Left lung (tissue), 4 donors: ENCODE measurements at regions not wholly inside any gene's neighbourhood (a gene's known extent, or its start where the extent isn't known, plus 50 kb on each side); places are given as distances from the start of the nearest gene placed in this dataset.

Experiments used
- ATAC-seq: fragments of 200-7000 bp; cut with Tn5 transposase; one replicate; pipeline ENCODE4 v1.9.1; 2020; ENCODE audit warnings: moderate library complexity
- DNase-seq, 4 donors: peaks; one replicate each; pipeline ENCODE4 v3.0.0-alpha.2; 2013 to 2020
- H3K27ac ChIP-seq, 2 donors: fragments of 200-600 bp; sonication (generic) in 1 of 2; one replicate each; pipeline versions ENCODE4 v1.5.0 to v1.8.0; 2020 to 2021
- H3K27me3 ChIP-seq, 2 donors: fragments of 200-600 bp; sonication (generic) in 1 of 2; one replicate each; pipeline versions ENCODE4 v1.5.0 to v1.8.0; 2020 to 2021
- H3K36me3 ChIP-seq, 2 donors: fragments of 200-600 bp; sonication (generic) in 1 of 2; one replicate each; pipeline versions ENCODE4 v1.5.0 to v1.8.0; 2020 to 2021
- H3K4me1 ChIP-seq, 2 donors: fragments of 200-600 bp; one replicate each; pipeline ENCODE4 v1.8.0; 2021
- H3K4me3 ChIP-seq, 2 donors: fragments of 200-600 bp; sonication (generic) in 1 of 2; one replicate each; pipeline versions ENCODE4 v1.5.0 to v1.8.0; 2020 to 2021; ENCODE audit warnings: mild to moderate bottlenecking in 1 of 2
- H3K9me3 ChIP-seq, 2 donors: fragments of 200-600 bp; sonication (generic) in 1 of 2; one replicate each; pipeline versions ENCODE4 v1.5.0 to v1.8.0; 2020 to 2021
- intact Hi-C, 2 donors: fragments of 100-400 bp; cut with DNase I; formaldehyde crosslinking; loops; one replicate each; pipeline versions ENCODE4 v1.11.2 to v1.14.2; 2022
- TF ChIP-seq, protein P1 (sequence below), 2 donors: fragments of 200-600 bp; sonication (generic) in 1 of 2; IDR thresholded peaks; one replicate each; pipeline versions ENCODE4 v1.5.0 to v1.8.0; 2021; ENCODE audit warnings: antibody characterized with exemption in 2 of 2
- donor health status: DM: no; HTN: yes; CAD: no.
- donor health status: DM: no; HTN: no; CAD: no.

DNA sequence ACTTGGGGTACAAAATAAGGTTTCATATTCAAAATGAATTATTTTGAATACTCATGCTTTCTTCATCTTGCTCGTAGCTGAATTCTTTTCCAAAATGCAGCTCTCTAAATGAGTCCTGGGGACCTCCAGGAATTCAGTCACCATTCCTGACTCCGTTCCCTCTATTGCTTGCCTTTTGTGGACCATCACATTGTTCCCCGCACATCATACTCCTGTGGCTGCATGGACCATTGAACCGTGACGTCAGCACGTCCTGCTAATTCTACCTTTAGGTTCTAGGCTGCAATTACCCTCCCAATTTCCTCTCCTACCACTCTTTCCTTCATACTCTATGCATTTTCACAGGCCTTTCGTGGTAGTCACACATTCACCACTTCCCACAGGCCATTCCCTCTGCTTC is 173.1 kb upstream of the ID4 start:
- TF ChIP-seq, protein P1, sequence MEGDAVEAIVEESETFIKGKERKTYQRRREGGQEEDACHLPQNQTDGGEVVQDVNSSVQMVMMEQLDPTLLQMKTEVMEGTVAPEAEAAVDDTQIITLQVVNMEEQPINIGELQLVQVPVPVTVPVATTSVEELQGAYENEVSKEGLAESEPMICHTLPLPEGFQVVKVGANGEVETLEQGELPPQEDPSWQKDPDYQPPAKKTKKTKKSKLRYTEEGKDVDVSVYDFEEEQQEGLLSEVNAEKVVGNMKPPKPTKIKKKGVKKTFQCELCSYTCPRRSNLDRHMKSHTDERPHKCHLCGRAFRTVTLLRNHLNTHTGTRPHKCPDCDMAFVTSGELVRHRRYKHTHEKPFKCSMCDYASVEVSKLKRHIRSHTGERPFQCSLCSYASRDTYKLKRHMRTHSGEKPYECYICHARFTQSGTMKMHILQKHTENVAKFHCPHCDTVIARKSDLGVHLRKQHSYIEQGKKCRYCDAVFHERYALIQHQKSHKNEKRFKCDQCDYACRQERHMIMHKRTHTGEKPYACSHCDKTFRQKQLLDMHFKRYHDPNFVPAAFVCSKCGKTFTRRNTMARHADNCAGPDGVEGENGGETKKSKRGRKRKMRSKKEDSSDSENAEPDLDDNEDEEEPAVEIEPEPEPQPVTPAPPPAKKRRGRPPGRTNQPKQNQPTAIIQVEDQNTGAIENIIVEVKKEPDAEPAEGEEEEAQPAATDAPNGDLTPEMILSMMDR (IDR thresholded peaks at IDR 0.05): no peak
- Histone ChIP-seq H3K27me3 (no peaks in the 10 kb centered on the region), H3K27ac (no peak overlapping the region), H3K4me3 (no peak overlapping the region), H3K9me3 (no peaks in the 10 kb centered on the region), H3K36me3 (no peaks in the 10 kb centered on the region), H3K4me1 (no peaks in the 10 kb centered on the region)
- no peak for DNase-seq
- ATAC-seq: no peak
- intact Hi-C loops: no loop called here

DNA sequence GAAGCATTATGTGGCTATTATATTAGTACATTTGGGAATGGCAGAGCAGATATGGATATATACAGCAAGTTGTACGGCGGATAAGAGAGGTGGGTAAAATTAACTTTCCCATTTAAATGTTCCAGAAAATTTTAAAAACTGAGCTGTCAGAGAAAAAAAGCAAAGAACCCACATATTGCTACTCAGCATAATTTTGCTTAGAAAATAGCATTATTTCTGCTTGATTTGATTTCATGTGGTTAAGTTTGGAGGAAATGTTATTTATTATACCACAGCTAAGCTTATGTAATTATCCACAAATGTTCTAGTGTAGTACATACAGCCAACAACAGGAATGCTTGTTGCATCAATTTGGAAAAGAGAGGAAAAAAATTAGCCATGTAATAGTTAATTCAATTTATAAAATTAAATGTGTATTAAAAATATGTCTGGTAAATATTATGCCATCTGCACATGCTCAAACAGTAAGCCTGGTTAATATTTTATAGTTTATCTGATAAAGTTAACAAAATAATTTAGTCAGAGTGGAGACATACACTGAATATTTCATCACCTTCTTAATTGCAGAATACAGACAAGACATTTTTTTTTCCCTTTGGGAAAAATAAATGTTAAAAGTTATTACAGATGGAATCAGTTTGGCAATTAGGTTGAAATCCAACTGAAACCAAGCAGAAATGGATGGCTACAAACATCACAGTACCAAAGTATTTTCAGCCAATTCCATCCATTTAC is 172.1 kb upstream of the ID4 start:
- intact Hi-C loops: no loop called here
- Histone ChIP-seq H3K4me3 (no peak overlapping the region), H3K9me3 (no peaks in the 10 kb centered on the region), H3K36me3 (no peaks in the 10 kb centered on the region), H3K4me1 (no peaks in the 10 kb centered on the region), H3K27ac (no peak overlapping the region), H3K27me3 (no peaks in the 10 kb centered on the region)
- DNase-seq (no peak), ATAC-seq (no peak)
- TF ChIP-seq, protein P1 (IDR thresholded peaks at IDR 0.05): no peak

DNA sequence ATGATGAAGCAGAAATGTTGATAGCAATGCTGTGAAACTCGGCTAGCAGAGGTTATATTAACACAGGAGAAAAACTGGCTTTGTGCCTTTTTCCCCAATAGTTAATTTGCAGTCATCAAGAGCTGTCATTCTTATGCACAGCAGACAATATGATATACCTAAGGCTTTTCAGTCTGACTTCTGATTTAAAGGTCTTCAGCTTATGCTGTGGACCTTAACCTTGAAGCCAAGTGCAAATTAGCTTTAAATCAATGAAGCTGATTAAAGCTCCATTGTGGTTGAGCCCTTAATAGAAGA is 171.6 kb upstream of the ID4 start:
- Histone ChIP-seq H3K4me1 (no peaks in the 10 kb centered on the region), H3K4me3 (no peak overlapping the region), H3K27ac (no peak overlapping the region), H3K9me3 (no peaks in the 10 kb centered on the region), H3K36me3 (no peaks in the 10 kb centered on the region), H3K27me3 (no peaks in the 10 kb centered on the region)
- TF ChIP-seq, protein P1 (IDR thresholded peaks at IDR 0.05): no peak
- ATAC-seq (no peak), DNase-seq (no peak)
- intact Hi-C loops: no loop called here

DNA sequence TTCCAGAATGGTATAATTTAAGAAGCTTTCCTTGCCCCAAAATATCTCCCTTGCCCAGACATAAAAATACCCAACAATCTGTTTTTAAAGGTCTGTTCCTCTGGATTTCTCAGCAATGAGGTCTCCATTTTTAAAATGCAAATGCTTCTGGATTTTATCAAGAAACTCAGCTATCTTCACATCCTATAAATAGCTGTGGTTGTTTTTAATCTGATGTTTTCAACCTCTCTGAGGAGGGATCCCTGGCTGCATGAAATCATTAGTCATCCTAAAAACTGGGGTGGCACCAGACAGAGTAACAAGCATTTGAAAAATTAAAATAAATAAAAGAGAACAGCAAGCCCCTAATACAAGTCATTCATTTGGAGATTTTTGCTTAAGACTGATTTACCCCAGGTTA is 168.5 kb upstream of the ID4 start:
- intact Hi-C loops: no loop called here
- H3K27me3 ChIP-seq: no peaks in the 10 kb centered on the region
- H3K27ac ChIP-seq: no peak overlapping the region
- no peak for DNase-seq
- no peak for ATAC-seq
- no peaks in the 10 kb centered on the region for H3K36me3 ChIP-seq
- no peaks in the 10 kb centered on the region for H3K9me3 ChIP-seq
- no peaks in the 10 kb centered on the region for H3K4me1 ChIP-seq
- H3K4me3 ChIP-seq: no peak overlapping the region
- TF ChIP-seq, protein P1 (IDR thresholded peaks at IDR 0.05): no peak

DNA sequence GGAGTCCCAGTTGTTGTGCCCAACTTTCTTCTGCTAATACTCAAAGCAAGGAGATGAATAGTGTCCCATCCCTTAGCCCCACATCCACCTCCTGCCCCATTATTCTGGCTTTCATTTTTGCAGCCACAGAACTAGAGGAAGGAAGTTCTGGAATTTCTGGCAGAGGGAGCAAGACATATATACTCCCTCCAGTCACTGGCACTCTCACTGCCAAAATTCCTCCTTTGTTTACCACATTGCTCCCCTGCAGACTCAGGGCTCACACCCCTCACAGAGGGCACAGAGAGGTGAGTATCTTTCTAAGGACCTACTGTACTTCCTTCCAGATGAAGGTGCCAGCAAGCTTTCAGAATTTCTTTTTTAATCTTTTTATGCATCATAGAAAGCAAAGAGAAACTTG is 168.0 kb upstream of the ID4 start:
- Histone ChIP-seq H3K36me3 (no peaks in the 10 kb centered on the region), H3K27me3 (no peaks in the 10 kb centered on the region), H3K4me3 (no peak overlapping the region), H3K9me3 (no peaks in the 10 kb centered on the region), H3K27ac (no peak overlapping the region), H3K4me1 (no peaks in the 10 kb centered on the region)
- no peak for DNase-seq
- intact Hi-C loops: no loop called here
- TF ChIP-seq, protein P1 (IDR thresholded peaks at IDR 0.05): no peak
- ATAC-seq: no peak
